Astrocyte (in vitro differentiated cells and primary cell): ENCODE measurements at regions not wholly inside any gene's neighbourhood (a gene's known extent, or its start where the extent isn't known, plus 50 kb on each side); places are given as distances from the start of the nearest gene placed in this dataset.
"Not testable (repeated sequence)": the region's sequence is repeated elsewhere in the genome, so short reads cannot be mapped to it uniquely, and the experiment has no call there.

Experiments
- EZH2 ChIP-seq: IDR thresholded peaks from 2 replicates; pipeline ENCODE4 v1.6.1; 2012; ENCODE audit warnings: mild to moderate bottlenecking, low read length, inconsistent platforms; ENCODE audit not compliant: insufficient read depth
- TF ChIP-seq, protein P1 (sequence below): IDR thresholded peaks from 2 replicates; pipeline ENCODE4 v1.5.1; 2011; ENCODE audit warnings: low read depth, mild to moderate bottlenecking, inconsistent platforms, low read length, moderate library complexity; ENCODE audit not compliant: insufficient read depth

DNA sequence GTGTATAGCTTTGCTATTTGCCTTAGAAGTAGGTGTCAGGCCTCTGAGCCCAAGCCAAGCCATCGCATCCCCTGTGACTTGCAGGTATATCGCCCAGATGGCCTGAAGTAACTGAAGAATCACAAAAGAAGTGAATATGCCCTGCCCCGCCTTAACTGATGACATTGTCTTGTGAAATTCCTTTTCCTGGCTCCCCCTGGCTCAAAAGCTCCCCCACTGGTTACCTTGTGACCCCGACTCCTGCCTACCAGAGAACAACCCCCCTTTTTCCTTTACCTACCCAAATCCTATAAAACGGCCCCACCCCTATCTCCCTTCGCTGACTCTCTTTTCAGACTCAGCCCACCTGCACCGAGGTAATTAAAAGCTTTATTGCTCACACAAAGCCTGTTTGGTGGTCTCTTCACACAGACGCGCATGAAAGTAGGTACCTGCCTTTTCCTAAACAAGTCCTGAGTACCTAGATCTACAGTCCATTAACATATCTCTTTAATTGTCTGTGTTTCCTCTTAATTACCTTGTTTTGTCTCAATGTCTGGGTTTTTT is 653.8 kb upstream of the PCDH10 start:
- TF ChIP-seq EZH2: not testable (repeated sequence)
- TF ChIP-seq, protein P1, sequence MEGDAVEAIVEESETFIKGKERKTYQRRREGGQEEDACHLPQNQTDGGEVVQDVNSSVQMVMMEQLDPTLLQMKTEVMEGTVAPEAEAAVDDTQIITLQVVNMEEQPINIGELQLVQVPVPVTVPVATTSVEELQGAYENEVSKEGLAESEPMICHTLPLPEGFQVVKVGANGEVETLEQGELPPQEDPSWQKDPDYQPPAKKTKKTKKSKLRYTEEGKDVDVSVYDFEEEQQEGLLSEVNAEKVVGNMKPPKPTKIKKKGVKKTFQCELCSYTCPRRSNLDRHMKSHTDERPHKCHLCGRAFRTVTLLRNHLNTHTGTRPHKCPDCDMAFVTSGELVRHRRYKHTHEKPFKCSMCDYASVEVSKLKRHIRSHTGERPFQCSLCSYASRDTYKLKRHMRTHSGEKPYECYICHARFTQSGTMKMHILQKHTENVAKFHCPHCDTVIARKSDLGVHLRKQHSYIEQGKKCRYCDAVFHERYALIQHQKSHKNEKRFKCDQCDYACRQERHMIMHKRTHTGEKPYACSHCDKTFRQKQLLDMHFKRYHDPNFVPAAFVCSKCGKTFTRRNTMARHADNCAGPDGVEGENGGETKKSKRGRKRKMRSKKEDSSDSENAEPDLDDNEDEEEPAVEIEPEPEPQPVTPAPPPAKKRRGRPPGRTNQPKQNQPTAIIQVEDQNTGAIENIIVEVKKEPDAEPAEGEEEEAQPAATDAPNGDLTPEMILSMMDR: not testable (repeated sequence)
